GM19099 (cell line): ENCODE measurements at regions not wholly inside any gene's neighbourhood (a gene's known extent, or its start where the extent isn't known, plus 50 kb on each side); places are given as distances from the start of the nearest gene placed in this dataset.

Experiments
- POLR2A ChIP-seq: IDR thresholded peaks from 3 replicates; pipeline ENCODE4 v1.6.1; 2011; ENCODE audit warnings: low read depth; ENCODE audit not compliant: insufficient read length; ENCODE audit errors: extremely low read depth

DNA sequence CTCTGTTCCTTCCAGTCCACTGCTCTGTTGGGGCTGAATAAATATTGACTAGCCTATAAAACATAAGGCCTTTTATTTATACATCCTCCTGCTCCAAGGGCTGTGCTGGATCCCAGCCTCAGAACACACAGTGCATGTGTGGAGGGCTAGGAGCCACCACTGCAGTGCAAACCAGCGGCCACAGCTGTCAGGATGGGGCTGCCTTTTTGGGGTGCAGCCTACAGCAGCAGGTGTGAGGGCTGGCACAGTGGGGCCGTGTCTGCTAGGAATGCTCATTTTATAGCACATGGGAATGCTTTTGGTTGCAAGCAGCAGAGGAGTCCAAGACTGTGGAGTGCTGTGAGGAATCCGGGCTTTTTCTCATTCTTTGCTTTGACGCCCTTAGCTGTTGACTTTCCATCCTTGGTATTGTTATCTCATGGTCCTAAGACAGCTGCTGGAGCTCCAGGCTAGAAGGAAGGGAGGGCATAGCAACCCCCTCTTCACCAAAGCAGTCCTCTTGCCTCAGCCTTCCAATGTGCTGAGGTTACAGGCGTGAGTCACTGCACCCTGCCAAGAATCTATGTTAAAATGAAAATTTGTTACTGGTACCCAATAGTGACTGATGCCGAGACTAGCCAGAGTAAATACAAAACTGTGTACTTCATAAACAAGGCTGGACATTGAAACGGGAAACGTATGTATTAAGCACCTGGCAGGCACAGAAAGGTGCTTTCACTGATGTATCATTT, 334.3 kb upstream of the GATB start:
- no peak for TF ChIP-seq POLR2A

GRCh38 chr4:152091405-152091804, 330.6 kb upstream of the GATB start:
- no peak for TF ChIP-seq POLR2A

GRCh38 chr4:152090543-152090942, 329.7 kb upstream of the GATB start:
- TF ChIP-seq POLR2A, result no peak

DNA sequence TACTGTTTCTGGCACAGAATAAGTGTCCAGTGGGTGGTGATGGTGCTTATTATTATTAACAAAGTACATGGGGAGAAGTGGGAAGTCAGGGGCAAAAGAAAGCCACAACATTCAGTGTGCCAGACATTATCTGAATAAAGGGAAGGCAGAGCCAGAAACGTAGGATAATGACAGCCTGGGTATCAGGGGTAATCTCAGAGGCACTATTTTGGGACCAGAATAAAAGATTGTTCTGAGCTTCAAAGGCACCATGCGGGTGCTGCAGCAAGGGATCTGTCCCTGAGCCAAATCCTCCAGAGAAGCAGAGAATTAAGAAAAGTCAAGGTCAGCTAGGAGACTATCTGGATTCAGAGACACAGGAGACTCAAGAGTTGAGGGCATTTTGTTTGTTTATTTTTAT, 328.8 kb upstream of the GATB start:
- TF ChIP-seq POLR2A, result no peak

GRCh38 chr4:152087335-152087734, 326.5 kb upstream of the GATB start:
- TF ChIP-seq POLR2A, result no peak

DNA sequence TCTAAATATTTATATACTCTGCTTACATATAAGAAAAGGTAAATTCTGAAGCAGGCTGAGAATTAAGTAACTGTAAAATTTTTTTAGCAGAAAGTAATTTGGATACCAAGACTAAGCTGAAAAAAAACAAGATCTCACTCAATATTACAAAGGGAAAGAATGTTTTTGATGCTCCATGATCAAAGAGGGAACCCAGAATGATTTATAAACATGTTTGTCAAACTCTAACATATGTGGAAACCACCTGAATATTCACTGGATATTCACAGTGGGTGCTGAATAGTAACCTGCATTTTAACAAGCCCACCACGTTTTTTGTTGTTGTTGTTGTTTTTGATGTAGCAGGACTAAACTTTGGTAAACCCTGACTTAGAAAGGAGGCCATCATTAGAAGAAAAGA, 324.9 kb upstream of the GATB start:
- TF ChIP-seq POLR2A, result no peak

GRCh38 chr4:152083338-152083737, 322.5 kb upstream of the GATB start:
- TF ChIP-seq POLR2A, result no peak

GRCh38 chr4:152081024-152081423, 320.2 kb upstream of the GATB start:
- no peak for TF ChIP-seq POLR2A

- TF ChIP-seq POLR2A, result no peak
Observed at GRCh38 chr4:152079543-152080293, 318.9 kb upstream of the GATB start.

DNA sequence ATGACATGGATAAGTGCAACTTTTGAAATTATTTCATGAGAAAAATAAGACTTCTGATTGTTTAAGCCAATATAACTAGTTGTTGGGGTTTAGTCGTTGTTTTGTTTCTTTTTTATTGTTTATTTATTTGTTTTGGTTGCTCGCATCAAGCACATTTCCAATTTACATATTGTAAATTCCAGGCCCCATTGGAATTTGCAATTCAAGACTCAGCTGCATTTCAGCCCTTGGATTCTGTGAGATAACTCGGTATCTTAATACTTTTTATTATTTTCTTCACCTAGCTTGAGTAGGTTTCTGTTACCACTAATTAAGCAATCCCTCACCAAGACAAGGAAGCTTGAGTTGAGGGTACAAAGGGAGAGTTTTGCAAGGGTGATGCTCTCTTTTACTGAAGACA, 318.3 kb upstream of the GATB start:
- TF ChIP-seq POLR2A, result no peak

- TF ChIP-seq POLR2A, result no peak
Observed at GRCh38 chr4:152077582-152077981, 316.8 kb upstream of the GATB start.

GRCh38 chr4:152075253-152075928, 314.6 kb upstream of the GATB start:
- TF ChIP-seq POLR2A, result no peak

GRCh38 chr4:152074573-152074972, 313.8 kb upstream of the GATB start:
- no peak for TF ChIP-seq POLR2A

DNA sequence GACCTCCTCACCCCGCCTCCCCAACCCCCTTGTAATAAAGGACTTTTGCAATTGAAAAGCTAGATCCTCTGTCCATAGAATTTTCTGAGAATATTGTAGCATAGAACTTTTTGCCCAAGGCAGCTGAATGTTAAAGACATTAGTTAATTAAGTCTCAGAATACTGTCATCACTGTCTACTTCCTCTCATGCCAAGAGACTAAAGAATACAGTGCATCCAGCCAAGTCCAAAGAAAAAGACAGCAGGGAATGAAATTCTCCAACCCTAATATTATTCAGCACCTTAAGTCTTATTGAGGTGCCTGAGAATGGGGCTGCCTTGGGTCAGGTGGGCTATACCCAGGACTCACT, 313.3 kb upstream of the GATB start:
- no peak for TF ChIP-seq POLR2A

DNA sequence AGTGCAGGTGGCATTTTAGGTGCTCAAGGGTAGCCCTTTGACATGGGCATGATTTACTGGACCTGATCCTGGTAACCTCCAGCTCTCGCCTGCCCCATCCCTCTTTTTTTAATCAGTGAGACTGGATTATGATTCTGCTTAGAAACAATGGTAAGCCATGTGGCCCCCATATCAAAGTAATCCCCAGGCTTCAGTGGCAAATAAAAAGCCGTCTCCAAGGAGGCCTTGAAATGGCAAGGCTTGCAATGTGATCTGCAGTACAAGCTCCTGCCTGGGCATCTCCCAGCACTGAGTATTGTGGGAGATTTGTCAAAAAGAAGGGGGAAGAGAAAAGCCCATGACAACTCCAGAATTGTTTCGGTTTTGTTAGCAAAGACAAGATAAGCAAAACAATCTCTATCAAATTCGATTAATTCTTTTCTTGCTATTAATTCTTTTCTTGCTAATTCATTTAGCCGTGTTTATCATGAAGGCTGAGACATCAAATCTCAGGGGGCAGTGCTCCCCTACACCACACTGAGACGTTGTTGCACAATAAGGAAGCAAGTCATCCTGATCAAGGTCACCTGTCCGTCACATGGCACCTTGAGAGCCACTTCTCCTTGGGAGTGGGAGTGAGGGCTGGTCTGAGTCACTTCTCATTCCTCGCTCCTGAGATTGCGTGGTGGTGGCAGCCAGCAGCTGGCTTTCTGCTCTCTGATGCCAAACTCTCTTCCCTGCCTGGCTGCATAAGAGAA, 312.7 kb upstream of the GATB start:
- no peak for TF ChIP-seq POLR2A
